CD8-positive, alpha-beta memory T cell (primary cell): ENCODE measurements at regions not wholly inside any gene's neighbourhood (a gene's known extent, or its start where the extent isn't known, plus 50 kb on each side); places are given as distances from the start of the nearest gene placed in this dataset.

Experiments
- CTCF ChIA-PET: fragments of 350-600 bp; sonication (Branson Sonifier 250); formaldehyde crosslinking; loops from one replicate; lab custom pipeline; 2021; ENCODE audit warnings: antibody characterized with exemption; lab: Charles Lee
- POLR2A ChIA-PET: fragments of 350-600 bp; sonication (Branson Sonifier 250); formaldehyde crosslinking; loops from one replicate; lab custom pipeline; 2021; ENCODE audit warnings: antibody characterized with exemption; lab: Charles Lee
- DNase-seq, 5 donors: peaks; one replicate each; pipeline versions ENCODE4 v3.0.0 to v3.0.0-alpha.2; 2020 to 2022; ENCODE audit warnings: mixed read lengths in 1 of 5
- H3K27ac ChIP-seq: one replicate; pipeline ENCODE4 v1.7.0; 2013; ENCODE audit warnings: low read depth, mild to moderate bottlenecking, low read length, moderate library complexity
- H3K27me3 ChIP-seq: 2 replicates; pipeline ENCODE4 v1.7.0; 2013; ENCODE audit warnings: low read length, mild to moderate bottlenecking; ENCODE audit not compliant: insufficient read depth, poor library complexity, severe bottlenecking
- H3K36me3 ChIP-seq: 2 replicates; pipeline ENCODE4 v1.7.0; 2013; ENCODE audit warnings: mild to moderate bottlenecking, low read length, moderate library complexity; ENCODE audit not compliant: insufficient read depth
- H3K4me1 ChIP-seq: 2 replicates; pipeline ENCODE4 v1.7.0; 2013; ENCODE audit warnings: mild to moderate bottlenecking, low read length, moderate library complexity; ENCODE audit not compliant: insufficient read depth
- H3K4me3 ChIP-seq: 2 replicates; pipeline ENCODE4 v1.7.0; 2013; ENCODE audit warnings: mild to moderate bottlenecking, low read length
- H3K9me3 ChIP-seq: 2 replicates; pipeline ENCODE4 v1.7.0; 2013; ENCODE audit warnings: mild to moderate bottlenecking, low read length
- H3K27ac Mint-ChIP-seq, 8 donors: one replicate each; pipeline ENCODE4 v1.8.0; 2020 to 2021; ENCODE audit warnings: mixed read lengths in 8 of 8, mild to moderate bottlenecking in 6 of 8, inconsistent platforms in 3 of 8, moderate library complexity in 3 of 8
- H3K27me3 Mint-ChIP-seq, 2 donors: one replicate each; pipeline ENCODE4 v1.8.0; 2020 to 2021; ENCODE audit warnings: mixed read lengths in 2 of 2, mild to moderate bottlenecking in 1 of 2, moderate library complexity in 1 of 2
- H3K36me3 Mint-ChIP-seq, 3 donors: one replicate each; pipeline ENCODE4 v1.8.0; 2020 to 2021; ENCODE audit warnings: mixed read lengths in 3 of 3, inconsistent platforms in 1 of 3, mild to moderate bottlenecking in 1 of 3
- H3K4me1 Mint-ChIP-seq, 3 donors: one replicate each; pipeline ENCODE4 v1.8.0; 2020 to 2021; ENCODE audit warnings: mixed read lengths in 3 of 3, inconsistent platforms in 1 of 3, mild to moderate bottlenecking in 1 of 3
- H3K4me3 Mint-ChIP-seq, 7 donors: one replicate each; pipeline ENCODE4 v1.8.0; 2020 to 2021; ENCODE audit warnings: mixed read lengths in 7 of 7, mild to moderate bottlenecking in 6 of 7, moderate library complexity in 4 of 7, inconsistent platforms in 2 of 7
- H3K9me3 Mint-ChIP-seq, 5 donors: one replicate each; pipeline ENCODE4 v1.8.0; 2020 to 2022; ENCODE audit warnings: mixed read lengths in 5 of 5, mild to moderate bottlenecking in 3 of 5, moderate library complexity in 2 of 5, inconsistent platforms in 1 of 5

DNA sequence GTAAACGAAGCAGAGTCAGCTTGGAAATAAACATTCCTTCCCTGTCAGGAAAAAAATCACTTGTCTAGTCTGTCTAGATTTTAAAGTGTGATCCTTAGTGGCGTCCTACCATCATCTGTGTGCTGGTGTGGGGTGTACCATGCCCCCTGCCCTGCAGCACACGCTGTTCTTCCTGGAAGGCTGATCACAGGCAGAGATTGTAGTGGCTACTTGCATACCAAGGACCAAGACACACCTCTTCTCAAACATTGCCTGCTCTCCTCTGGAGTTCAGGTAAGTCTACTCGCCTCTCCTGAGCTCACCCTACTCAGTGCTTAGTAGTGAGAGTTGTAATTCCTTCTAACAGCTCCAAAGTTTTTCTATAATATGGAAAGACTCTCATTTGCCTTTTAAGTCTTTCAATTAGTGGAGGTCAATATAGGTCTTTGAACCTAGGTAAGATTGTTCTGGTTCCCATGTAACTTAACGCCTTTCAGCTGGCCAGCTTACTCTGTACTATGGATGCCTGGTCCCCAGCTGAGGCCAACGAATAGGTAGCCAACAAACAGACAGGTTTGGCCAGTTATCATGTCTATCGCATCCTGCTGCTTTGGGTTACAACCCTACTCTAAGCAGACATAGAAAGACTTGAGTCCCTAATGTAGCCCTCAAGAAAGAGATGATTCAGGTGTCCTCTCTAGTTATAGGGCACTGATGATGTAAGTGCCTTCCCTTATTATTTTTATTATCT lies 55.4 kb downstream of the XCL1 start:
- Mint-ChIP-seq H3K36me3 (no peaks in the 10 kb centered on the region), H3K27me3 (peaks cover 2 to 17% of the 10 kb centered on the region in 2 donors), H3K4me3 (no peak overlapping the region), H3K4me1 (no peaks in the 10 kb centered on the region), H3K9me3 (no peaks in the 10 kb centered on the region), H3K27ac (no peak overlapping the region)
- no peaks in the 10 kb centered on the region for H3K9me3 ChIP-seq
- no peak for DNase-seq
- no peak overlapping the region for H3K4me3 ChIP-seq
- ChIA-PET POLR2A (no interaction called here), CTCF (interaction anchor here (1.2 kb wide), 1 partner anchor 21 kb away, joined by 3 read pairs; no protein-coding TSS in a partner anchor)
- H3K27me3 ChIP-seq, result no peaks in the 10 kb centered on the region
- no peaks in the 10 kb centered on the region for H3K4me1 ChIP-seq
- H3K36me3 ChIP-seq, result no peaks in the 10 kb centered on the region
- H3K27ac ChIP-seq, result no peak overlapping the region

GRCh38 chr1:168634951-168635532 lies 58.6 kb downstream of the XCL1 start:
- Histone ChIP-seq H3K27ac (no peak overlapping the region), H3K4me1 (no peaks in the 10 kb centered on the region), H3K27me3 (no peaks in the 10 kb centered on the region), H3K4me3 (no peak overlapping the region), H3K36me3 (no peaks in the 10 kb centered on the region), H3K9me3 (no peaks in the 10 kb centered on the region)
- no peak for DNase-seq
- POLR2A ChIA-PET, result no interaction called here
- H3K4me1 Mint-ChIP-seq, result no peaks in the 10 kb centered on the region
- CTCF ChIA-PET, result no interaction called here
- no peaks in the 10 kb centered on the region for H3K36me3 Mint-ChIP-seq
- no peaks in the 10 kb centered on the region for H3K9me3 Mint-ChIP-seq
- no peak overlapping the region for H3K27ac Mint-ChIP-seq
- no peak overlapping the region for H3K4me3 Mint-ChIP-seq
- H3K27me3 Mint-ChIP-seq, result peaks cover 2 to 13% of the 10 kb centered on the region in 2 donors

DNA sequence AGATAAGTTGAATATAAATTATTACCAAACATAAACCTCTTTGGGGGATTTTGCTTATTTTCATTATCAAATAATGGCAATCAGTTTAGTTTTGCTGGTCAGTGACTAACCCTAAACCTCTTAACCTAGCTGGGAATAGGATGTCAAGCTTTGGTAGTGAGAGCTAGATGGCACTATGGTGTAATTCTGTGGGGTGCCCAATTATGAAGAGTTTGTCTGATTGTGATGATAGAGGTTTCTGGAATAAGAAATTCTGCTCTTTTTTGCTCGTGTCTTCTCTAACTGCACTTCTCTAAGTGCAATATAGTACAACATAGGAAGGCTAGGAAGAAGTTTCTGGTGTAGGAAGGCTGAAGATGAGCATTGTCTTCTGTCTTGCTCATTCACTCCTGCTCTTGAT lies 59.8 kb downstream of the XCL1 start:
- Histone ChIP-seq H3K27me3 (no peaks in the 10 kb centered on the region), H3K36me3 (no peaks in the 10 kb centered on the region), H3K27ac (no peak overlapping the region), H3K4me1 (no peaks in the 10 kb centered on the region), H3K4me3 (no peak overlapping the region), H3K9me3 (no peaks in the 10 kb centered on the region)
- H3K4me1 Mint-ChIP-seq, result no peaks in the 10 kb centered on the region
- peaks cover 0 to 13% of the 10 kb centered on the region in 2 donors for H3K27me3 Mint-ChIP-seq
- H3K9me3 Mint-ChIP-seq, result no peaks in the 10 kb centered on the region
- no peak overlapping the region for H3K4me3 Mint-ChIP-seq
- ChIA-PET POLR2A (no interaction called here), CTCF (no interaction called here)
- no peak overlapping the region for H3K27ac Mint-ChIP-seq
- H3K36me3 Mint-ChIP-seq, result no peaks in the 10 kb centered on the region
- no peak for DNase-seq

DNA sequence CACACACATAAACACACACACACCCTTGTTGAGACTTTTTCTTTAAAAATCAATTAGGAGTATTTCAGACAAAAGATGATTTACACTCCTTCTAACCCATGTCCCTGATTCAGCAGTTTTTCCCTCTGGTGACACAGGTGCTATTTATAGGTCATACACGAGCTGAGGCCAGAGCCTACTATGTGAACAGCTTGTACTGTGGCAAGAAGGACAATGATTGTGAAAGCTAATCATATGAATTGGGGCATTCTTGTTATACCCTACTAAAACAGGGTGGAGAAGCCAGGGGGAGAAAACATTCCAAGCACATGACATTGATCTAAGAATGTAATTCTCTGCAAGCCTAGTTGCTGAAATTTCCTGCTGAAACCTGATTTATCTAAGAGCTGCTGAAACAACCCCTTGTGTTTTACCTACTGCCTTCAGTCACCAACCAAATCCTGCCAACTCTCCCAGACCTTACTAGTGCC lies 60.3 kb downstream of the XCL1 start:
- Mint-ChIP-seq H3K27ac (no peak overlapping the region), H3K27me3 (peaks cover 1 to 10% of the 10 kb centered on the region in 2 donors), H3K9me3 (no peaks in the 10 kb centered on the region), H3K4me3 (no peak overlapping the region), H3K4me1 (no peaks in the 10 kb centered on the region), H3K36me3 (no peaks in the 10 kb centered on the region)
- H3K4me1 ChIP-seq, result no peaks in the 10 kb centered on the region
- no peak overlapping the region for H3K4me3 ChIP-seq
- no peak overlapping the region for H3K27ac ChIP-seq
- H3K27me3 ChIP-seq, result no peaks in the 10 kb centered on the region
- ChIA-PET CTCF (interaction anchor here (0.5 to 1.3 kb wide), 2 partner anchors 8 to 33 kb away, joined by 3 read pairs; no protein-coding TSS in a partner anchor), POLR2A (no interaction called here)
- H3K9me3 ChIP-seq, result no peaks in the 10 kb centered on the region
- DNase-seq, result no peak
- no peaks in the 10 kb centered on the region for H3K36me3 ChIP-seq

DNA sequence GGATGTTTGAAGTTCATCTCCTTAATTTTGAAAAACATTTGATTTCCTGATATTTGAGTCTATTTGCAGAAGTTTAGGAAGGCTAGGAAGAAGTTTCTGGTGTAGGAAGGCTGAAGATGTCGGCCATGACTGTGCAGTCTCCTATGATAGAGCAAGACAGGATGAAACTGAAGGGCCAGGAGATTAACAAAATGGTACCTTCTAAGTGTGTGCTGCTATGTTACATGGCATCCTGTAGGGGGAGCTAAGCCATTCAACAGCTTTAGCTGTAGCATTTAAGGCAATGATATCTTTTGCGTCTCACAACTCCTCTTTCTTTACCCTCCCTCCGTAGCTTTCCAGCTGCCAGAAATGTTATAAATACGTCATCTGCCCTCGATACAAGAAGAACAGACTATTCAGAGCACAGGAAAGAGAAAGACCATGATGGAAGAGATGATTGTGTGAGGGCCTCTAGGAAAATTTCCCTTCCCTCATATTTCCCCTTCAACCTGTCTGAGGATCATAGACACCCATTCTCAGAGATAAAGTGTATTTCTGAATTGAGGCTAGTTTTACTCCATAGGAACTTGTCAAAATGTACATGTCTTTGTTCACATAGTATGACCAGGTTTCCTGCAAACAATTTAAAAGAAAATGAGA lies 61.1 kb downstream of the XCL1 start:
- H3K4me3 Mint-ChIP-seq, result no peak overlapping the region
- DNase-seq, result no peak
- peak overlapping the region in 1 of 8 donors; percentile 18 for H3K27ac Mint-ChIP-seq
- Histone ChIP-seq H3K9me3 (no peaks in the 10 kb centered on the region), H3K36me3 (no peaks in the 10 kb centered on the region), H3K27ac (no peak overlapping the region), H3K4me3 (no peak overlapping the region), H3K4me1 (no peaks in the 10 kb centered on the region), H3K27me3 (no peaks in the 10 kb centered on the region)
- H3K36me3 Mint-ChIP-seq, result no peaks in the 10 kb centered on the region
- H3K9me3 Mint-ChIP-seq, result no peaks in the 10 kb centered on the region
- ChIA-PET POLR2A (no interaction called here), CTCF (interaction anchor here (1.3 kb wide), 1 partner anchor 34 kb away, joined by 3 read pairs; no protein-coding TSS in a partner anchor)
- no peaks in the 10 kb centered on the region for H3K4me1 Mint-ChIP-seq
- peaks cover 2 to 5% of the 10 kb centered on the region in 2 donors for H3K27me3 Mint-ChIP-seq

DNA sequence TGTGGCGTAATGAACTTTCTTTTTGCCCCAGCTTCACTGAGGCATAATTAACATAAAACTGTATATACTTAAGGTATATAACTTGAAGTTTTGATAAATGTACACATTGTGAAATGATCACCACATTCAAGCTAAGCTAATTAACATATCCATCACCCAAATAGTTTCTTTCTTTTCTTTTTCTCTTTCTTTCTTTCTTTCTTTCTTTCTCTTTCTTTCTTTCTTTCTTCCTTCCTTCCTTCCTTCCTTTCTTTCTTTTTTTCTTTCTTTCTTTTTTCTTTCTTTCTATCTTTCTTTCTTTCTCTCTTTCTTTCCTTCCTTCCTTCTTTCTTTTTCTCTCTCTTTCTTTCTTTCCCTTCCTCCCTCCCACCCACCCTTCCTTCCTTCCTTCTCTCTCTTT lies 62.5 kb downstream of the XCL1 start:
- no peak for DNase-seq
- Mint-ChIP-seq H3K27me3 (peaks cover 2 to 3% of the 10 kb centered on the region in 2 donors), H3K4me1 (no peaks in the 10 kb centered on the region), H3K36me3 (no peaks in the 10 kb centered on the region), H3K4me3 (no peak overlapping the region), H3K9me3 (no peaks in the 10 kb centered on the region), H3K27ac (no peak overlapping the region)
- H3K4me1 ChIP-seq, result no peaks in the 10 kb centered on the region
- no peaks in the 10 kb centered on the region for H3K9me3 ChIP-seq
- POLR2A ChIA-PET, result no interaction called here
- CTCF ChIA-PET, result no interaction called here
- no peak overlapping the region for H3K4me3 ChIP-seq
- no peak overlapping the region for H3K27ac ChIP-seq
- H3K36me3 ChIP-seq, result no peaks in the 10 kb centered on the region
- H3K27me3 ChIP-seq, result no peaks in the 10 kb centered on the region

- CTCF ChIA-PET, result no interaction called here
- no peaks in the 10 kb centered on the region for H3K36me3 Mint-ChIP-seq
- no peaks in the 10 kb centered on the region for H3K4me1 Mint-ChIP-seq
Measured at GRCh38 chr1:168640182-168640581, 63.8 kb downstream of the XCL1 start.

DNA sequence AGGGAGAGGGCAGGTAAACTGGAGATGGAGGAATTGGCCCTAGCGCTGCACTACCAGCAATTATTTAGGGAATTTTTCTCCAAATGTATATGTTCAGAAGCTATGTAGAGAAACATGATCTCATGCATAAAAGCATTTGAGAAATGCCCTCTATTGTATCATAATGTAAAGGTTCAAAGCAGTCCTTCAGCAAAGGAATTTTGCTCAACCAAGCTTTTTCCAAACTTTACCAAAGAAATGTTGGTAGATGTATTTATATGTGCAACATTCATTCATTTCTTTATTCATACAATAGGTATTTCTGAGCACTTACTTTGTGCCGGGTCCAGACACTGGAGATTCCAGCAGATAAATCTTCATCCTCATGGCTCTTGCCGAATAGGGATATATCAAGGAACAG lies 64.4 kb downstream of the XCL1 start:
- no peak overlapping the region for H3K4me3 ChIP-seq
- POLR2A ChIA-PET, result no interaction called here
- H3K36me3 Mint-ChIP-seq, result no peaks in the 10 kb centered on the region
- H3K4me1 ChIP-seq, result no peaks in the 10 kb centered on the region
- no peak overlapping the region for H3K4me3 Mint-ChIP-seq
- H3K27me3 ChIP-seq, result no peaks in the 10 kb centered on the region
- CTCF ChIA-PET, result no interaction called here
- DNase-seq, result no peak
- H3K27ac Mint-ChIP-seq, result no peak overlapping the region
- no peaks in the 10 kb centered on the region for H3K9me3 ChIP-seq
- H3K36me3 ChIP-seq, result no peaks in the 10 kb centered on the region
- no peak overlapping the region for H3K27ac ChIP-seq
- peaks cover 2 to 3% of the 10 kb centered on the region in 2 donors for H3K27me3 Mint-ChIP-seq
- no peaks in the 10 kb centered on the region for H3K9me3 Mint-ChIP-seq
- H3K4me1 Mint-ChIP-seq, result no peaks in the 10 kb centered on the region

More at GRCh38 chr1:168640182-168640581, 63.8 kb downstream of the XCL1 start:
- POLR2A ChIA-PET, result no interaction called here
- H3K4me1 ChIP-seq, result no peaks in the 10 kb centered on the region
- DNase-seq, result no peak
- no peak overlapping the region for H3K27ac Mint-ChIP-seq
- no peaks in the 10 kb centered on the region for H3K9me3 ChIP-seq
- no peaks in the 10 kb centered on the region for H3K9me3 Mint-ChIP-seq
- no peaks in the 10 kb centered on the region for H3K27me3 ChIP-seq
- H3K27me3 Mint-ChIP-seq, result peaks cover 2 to 3% of the 10 kb centered on the region in 2 donors
- no peak overlapping the region for H3K27ac ChIP-seq
- H3K36me3 ChIP-seq, result no peaks in the 10 kb centered on the region
- H3K4me3 ChIP-seq, result no peak overlapping the region
- H3K4me3 Mint-ChIP-seq, result no peak overlapping the region
